WTC11 (cell line): ENCODE measurements at regions not wholly inside any gene's neighbourhood (a gene's known extent, or its start where the extent isn't known, plus 50 kb on each side); places are given as distances from the start of the nearest gene placed in this dataset.

Experiments used
- ATAC-seq: fragments of 200-7000 bp; cut with Tn5 transposase; 2 replicates; pipeline ENCODE4 v1.10.0; 2021; ENCODE audit warnings: mild to moderate bottlenecking, moderate library complexity
- CTCF ChIA-PET: fragments of 300-600 bp; sonication (Branson Sonifier 250); formaldehyde crosslinking; loops from one replicate; lab custom pipeline; 2021; ENCODE audit warnings: antibody characterized with exemption; lab: Charles Lee
- POLR2A ChIA-PET: fragments of 350-600 bp; sonication (Branson Sonifier 250); formaldehyde crosslinking; loops from one replicate; lab custom pipeline; 2021; ENCODE audit warnings: antibody characterized with exemption; lab: Charles Lee
- DNase-seq: peaks from one replicate; pipeline ENCODE4 v3.0.0; 2021; ENCODE audit warnings: low spot score
- H3K27ac Mint-ChIP-seq: 2 replicates; pipeline ENCODE4 v1.8.0; 2021; ENCODE audit warnings: mixed read lengths
- H3K27me3 Mint-ChIP-seq: 2 replicates; pipeline ENCODE4 v1.8.0; 2021; ENCODE audit warnings: low read depth, mild to moderate bottlenecking, moderate library complexity, mixed read lengths
- H3K36me3 Mint-ChIP-seq: 2 replicates; pipeline ENCODE4 v1.8.0; 2021; ENCODE audit warnings: mixed read lengths
- H3K4me1 Mint-ChIP-seq: 2 replicates; pipeline ENCODE4 v1.8.0; 2022; ENCODE audit warnings: mixed read lengths
- H3K4me3 Mint-ChIP-seq: 2 replicates; pipeline ENCODE4 v1.8.0; 2021; ENCODE audit warnings: mild to moderate bottlenecking, moderate library complexity, mixed read lengths
- H3K9me3 Mint-ChIP-seq: 2 replicates; pipeline ENCODE4 v1.8.0; 2021; ENCODE audit warnings: mixed read lengths
- ARID4B ChIP-seq: sonication (generic); formaldehyde crosslinking; IDR thresholded peaks from 2 replicates; pipeline ENCODE4 v1.8.0; 2023; ENCODE audit warnings: missing genetic modification reagents, mild to moderate bottlenecking, borderline replicate concordance
- CDX4 ChIP-seq: fragments of 250-450 bp; sonication (Bioruptor Pico); IDR thresholded peaks from 2 replicates; pipeline ENCODE4 v1.9.0; 2021; ENCODE audit warnings: moderate library complexity, mild to moderate bottlenecking, inconsistent platforms, borderline replicate concordance
- CREM ChIP-seq: sonication (generic); formaldehyde crosslinking; IDR thresholded peaks from 2 replicates; pipeline ENCODE4 v1.8.1; 2022; ENCODE audit warnings: mild to moderate bottlenecking, missing genetic modification reagents, moderate library complexity
- EMX1 ChIP-seq: fragments of 250-450 bp; sonication (Bioruptor Pico); IDR thresholded peaks from 2 replicates; pipeline ENCODE4 v1.8.0; 2021; ENCODE audit warnings: mild to moderate bottlenecking
- ERG ChIP-seq: fragments of 250-450 bp; sonication (Bioruptor Pico); IDR thresholded peaks from 2 replicates; pipeline ENCODE4 v1.8.0; 2021; ENCODE audit warnings: mild to moderate bottlenecking
- GABPB1 ChIP-seq: sonication (generic); formaldehyde crosslinking; IDR thresholded peaks from 2 replicates; pipeline ENCODE4 v1.8.1; 2023; ENCODE audit warnings: mild to moderate bottlenecking, missing genetic modification reagents
- GTF2I ChIP-seq: fragments of 250-450 bp; sonication (Bioruptor Pico); conservative IDR thresholded peaks from 2 replicates; pipeline ENCODE4 v1.4.0; 2021; ENCODE audit warnings: mild to moderate bottlenecking
- IRF2 ChIP-seq: sonication (generic); formaldehyde crosslinking; IDR thresholded peaks from 2 replicates; pipeline ENCODE4 v1.8.0; 2022; ENCODE audit warnings: low read depth, missing genetic modification reagents, borderline replicate concordance
- NFE2L1 ChIP-seq: sonication (generic); formaldehyde crosslinking; IDR thresholded peaks from 2 replicates; pipeline ENCODE4 v1.8.1; 2023; ENCODE audit warnings: missing genetic modification reagents
- NR1H2 ChIP-seq: sonication (generic); formaldehyde crosslinking; IDR thresholded peaks from 2 replicates; pipeline ENCODE4 v1.9.0; 2021; ENCODE audit warnings: mild to moderate bottlenecking, moderate library complexity, missing genetic modification reagents
- OVOL2 ChIP-seq: fragments of 250-450 bp; sonication (Bioruptor Pico); IDR thresholded peaks from 2 replicates; pipeline ENCODE4 v1.9.0; 2021; ENCODE audit warnings: mild to moderate bottlenecking, borderline replicate concordance
- PRRX2 ChIP-seq: fragments of 250-450 bp; sonication (Bioruptor Pico); IDR thresholded peaks from 2 replicates; pipeline ENCODE4 v1.8.0; 2021; ENCODE audit warnings: mild to moderate bottlenecking
- SMAD3 ChIP-seq: sonication (generic); formaldehyde crosslinking; IDR thresholded peaks from 2 replicates; pipeline ENCODE4 v1.8.0; 2022; ENCODE audit warnings: missing genetic modification reagents, mild to moderate bottlenecking, borderline replicate concordance
- TP53 ChIP-seq: sonication (generic); formaldehyde crosslinking; IDR thresholded peaks from 2 replicates; pipeline ENCODE4 v1.8.1; 2023; ENCODE audit warnings: mild to moderate bottlenecking, missing genetic modification reagents
- ZBTB43 ChIP-seq: sonication (generic); formaldehyde crosslinking; IDR thresholded peaks from 2 replicates; pipeline ENCODE4 v1.8.1; 2023; ENCODE audit warnings: mild to moderate bottlenecking, missing genetic modification reagents
- ZNF317 ChIP-seq: sonication (generic); formaldehyde crosslinking; IDR thresholded peaks from 2 replicates; pipeline ENCODE4 v1.8.1; 2023; ENCODE audit warnings: low read depth, mild to moderate bottlenecking, moderate library complexity, missing genetic modification reagents, borderline replicate concordance
- ZNF532 ChIP-seq: fragments of 250-450 bp; sonication (Bioruptor Pico); IDR thresholded peaks from 2 replicates; pipeline ENCODE4 v1.9.0; 2021; ENCODE audit warnings: mild to moderate bottlenecking, borderline replicate concordance
- TF ChIP-seq, protein P1 (sequence below): sonication (generic); formaldehyde crosslinking; IDR thresholded peaks from 2 replicates; pipeline ENCODE4 v1.8.0; 2023; ENCODE audit warnings: mild to moderate bottlenecking, missing genetic modification reagents
- TF ChIP-seq, protein P2 (sequence below): fragments of 250-450 bp; sonication (Bioruptor Pico); IDR thresholded peaks from 2 replicates; pipeline ENCODE4 v1.9.0; 2021; ENCODE audit warnings: mild to moderate bottlenecking
- TF ChIP-seq, protein P3 (sequence below): sonication (generic); formaldehyde crosslinking; IDR thresholded peaks from 2 replicates; pipeline ENCODE4 v1.8.1; 2023; ENCODE audit warnings: mild to moderate bottlenecking, missing genetic modification reagents, moderate library complexity

- peaks cover 3% of the 10 kb centered on the region; the same call in 1 of the 2 replicates for H3K4me1 Mint-ChIP-seq
- ChIA-PET POLR2A (no interaction called here), CTCF (no interaction called here)
- no peak for ATAC-seq
- no peaks in the 10 kb centered on the region for H3K27me3 Mint-ChIP-seq
- TF ChIP-seq ZNF532 (CRISPR knock-in tag) = no peak
- TF ChIP-seq, protein P1, sequence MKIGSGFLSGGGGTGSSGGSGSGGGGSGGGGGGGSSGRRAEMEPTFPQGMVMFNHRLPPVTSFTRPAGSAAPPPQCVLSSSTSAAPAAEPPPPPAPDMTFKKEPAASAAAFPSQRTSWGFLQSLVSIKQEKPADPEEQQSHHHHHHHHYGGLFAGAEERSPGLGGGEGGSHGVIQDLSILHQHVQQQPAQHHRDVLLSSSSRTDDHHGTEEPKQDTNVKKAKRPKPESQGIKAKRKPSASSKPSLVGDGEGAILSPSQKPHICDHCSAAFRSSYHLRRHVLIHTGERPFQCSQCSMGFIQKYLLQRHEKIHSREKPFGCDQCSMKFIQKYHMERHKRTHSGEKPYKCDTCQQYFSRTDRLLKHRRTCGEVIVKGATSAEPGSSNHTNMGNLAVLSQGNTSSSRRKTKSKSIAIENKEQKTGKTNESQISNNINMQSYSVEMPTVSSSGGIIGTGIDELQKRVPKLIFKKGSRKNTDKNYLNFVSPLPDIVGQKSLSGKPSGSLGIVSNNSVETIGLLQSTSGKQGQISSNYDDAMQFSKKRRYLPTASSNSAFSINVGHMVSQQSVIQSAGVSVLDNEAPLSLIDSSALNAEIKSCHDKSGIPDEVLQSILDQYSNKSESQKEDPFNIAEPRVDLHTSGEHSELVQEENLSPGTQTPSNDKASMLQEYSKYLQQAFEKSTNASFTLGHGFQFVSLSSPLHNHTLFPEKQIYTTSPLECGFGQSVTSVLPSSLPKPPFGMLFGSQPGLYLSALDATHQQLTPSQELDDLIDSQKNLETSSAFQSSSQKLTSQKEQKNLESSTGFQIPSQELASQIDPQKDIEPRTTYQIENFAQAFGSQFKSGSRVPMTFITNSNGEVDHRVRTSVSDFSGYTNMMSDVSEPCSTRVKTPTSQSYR (CRISPR knock-in tag) = no peak
- TF ChIP-seq IRF2 = no peak
- TF ChIP-seq PRRX2 (CRISPR knock-in tag) = no peak
- no peak for TF ChIP-seq TP53 (CRISPR knock-in tag)
- no peak for TF ChIP-seq GABPB1 (CRISPR knock-in tag)
- no peak for TF ChIP-seq CDX4
- TF ChIP-seq EMX1 (CRISPR knock-in tag) = no peak
- no peak for TF ChIP-seq ZNF317 (CRISPR knock-in tag)
- TF ChIP-seq SMAD3 (CRISPR knock-in tag) = no peak
- TF ChIP-seq NR1H2 (CRISPR knock-in tag) = no peak
- TF ChIP-seq, all 79 proteins: peak for 0
- Mint-ChIP-seq H3K36me3 (no peaks in the 10 kb centered on the region), H3K4me3 (no peak overlapping the region), H3K27ac (no peak overlapping the region), H3K9me3 (no peaks in the 10 kb centered on the region)
- no peak for DNase-seq
These were observed 226.7 kb upstream of the LRFN5 start for GRCh38 chr14:41380017-41380416.

DNA sequence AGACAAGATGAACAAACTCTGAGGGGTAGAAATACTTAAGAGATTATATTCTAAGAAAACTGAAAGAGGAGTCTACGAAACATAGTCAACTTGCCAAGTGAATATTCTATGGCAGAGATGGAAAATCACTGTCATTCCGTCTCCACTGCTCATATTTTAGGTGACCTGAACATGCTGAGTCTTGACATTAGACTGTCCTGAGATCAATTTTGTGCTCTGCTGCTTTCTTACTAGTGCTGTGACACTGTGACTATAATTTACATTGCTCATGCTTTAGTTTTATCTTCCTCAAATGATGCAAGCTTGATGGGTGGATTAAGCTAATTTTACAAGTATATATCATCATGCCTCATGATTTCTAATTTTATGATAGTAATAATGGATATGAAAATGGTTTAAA lies 228.2 kb upstream of the LRFN5 start:
- H3K27ac Mint-ChIP-seq = no peak overlapping the region
- no peak for DNase-seq
- ChIA-PET CTCF (no interaction called here), POLR2A (no interaction called here)
- no peaks in the 10 kb centered on the region for H3K27me3 Mint-ChIP-seq
- H3K9me3 Mint-ChIP-seq = no peaks in the 10 kb centered on the region
- H3K36me3 Mint-ChIP-seq = no peaks in the 10 kb centered on the region
- no peak for ATAC-seq
- no peak overlapping the region for H3K4me3 Mint-ChIP-seq
- H3K4me1 Mint-ChIP-seq = no peaks in the 10 kb centered on the region; the same call in 1 of the 2 replicates
- TF ChIP-seq NFE2L1 (CRISPR knock-in tag) = no peak
- TF ChIP-seq GTF2I (CRISPR knock-in tag) = no peak
- TF ChIP-seq, protein P2, sequence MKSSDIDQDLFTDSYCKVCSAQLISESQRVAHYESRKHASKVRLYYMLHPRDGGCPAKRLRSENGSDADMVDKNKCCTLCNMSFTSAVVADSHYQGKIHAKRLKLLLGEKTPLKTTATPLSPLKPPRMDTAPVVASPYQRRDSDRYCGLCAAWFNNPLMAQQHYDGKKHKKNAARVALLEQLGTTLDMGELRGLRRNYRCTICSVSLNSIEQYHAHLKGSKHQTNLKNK = no peak
- TF ChIP-seq GABPB1 (CRISPR knock-in tag) = no peak
- TF ChIP-seq, protein P3, sequence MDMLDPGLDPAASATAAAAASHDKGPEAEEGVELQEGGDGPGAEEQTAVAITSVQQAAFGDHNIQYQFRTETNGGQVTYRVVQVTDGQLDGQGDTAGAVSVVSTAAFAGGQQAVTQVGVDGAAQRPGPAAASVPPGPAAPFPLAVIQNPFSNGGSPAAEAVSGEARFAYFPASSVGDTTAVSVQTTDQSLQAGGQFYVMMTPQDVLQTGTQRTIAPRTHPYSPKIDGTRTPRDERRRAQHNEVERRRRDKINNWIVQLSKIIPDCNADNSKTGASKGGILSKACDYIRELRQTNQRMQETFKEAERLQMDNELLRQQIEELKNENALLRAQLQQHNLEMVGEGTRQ (CRISPR knock-in tag) = no peak
- TF ChIP-seq CREM = no peak
- no peak for TF ChIP-seq ERG (CRISPR knock-in tag)
- TF ChIP-seq ZBTB43 (CRISPR knock-in tag) = no peak
- TF ChIP-seq OVOL2 (CRISPR knock-in tag) = no peak
- no peak for TF ChIP-seq ARID4B (CRISPR knock-in tag)
